K562 (cell line): ENCODE measurements at regions not wholly inside any gene's neighbourhood (a gene's known extent, or its start where the extent isn't known, plus 50 kb on each side); places are given as distances from the start of the nearest gene placed in this dataset.

ENCODE experiments used
- EP300 ChIP-seq: IDR thresholded peaks from 2 replicates; pipeline ENCODE4 v1.6.1; 2012; ENCODE audit warnings: low read length, improper control_type of control experiment
- HCFC1 ChIP-seq: IDR thresholded peaks from 2 replicates; pipeline ENCODE4 v1.6.1; 2012; ENCODE audit warnings: low read depth, low read length, improper control_type of control experiment
- NBN ChIP-seq: fragments of 450-650 bp; IDR thresholded peaks from 2 replicates; pipeline ENCODE4 v1.6.1; 2016; ENCODE audit warnings: low read depth, mild to moderate bottlenecking
- NFYB ChIP-seq: IDR thresholded peaks from 2 replicates; pipeline ENCODE4 v1.6.1; 2011; ENCODE audit warnings: mild to moderate bottlenecking, moderate library complexity; ENCODE audit not compliant: insufficient read length; ENCODE audit errors: extremely low read depth
- SP1 ChIP-seq: sonication (generic); formaldehyde crosslinking; IDR thresholded peaks from 2 replicates; pipeline ENCODE4 v1.8.1; 2022; ENCODE audit warnings: mild to moderate bottlenecking, missing genetic modification reagents
- TBP ChIP-seq: optimal IDR thresholded peaks from 2 replicates; pipeline ENCODE3; 2011; ENCODE audit warnings: low read depth, low read length, improper control_type of control experiment
- TF ChIP-seq, protein P1 (sequence below): sonication (generic); formaldehyde crosslinking; IDR thresholded peaks from 2 replicates; pipeline ENCODE4 v1.9.0; 2022; ENCODE audit warnings: mild to moderate bottlenecking, missing genetic modification reagents

- TF ChIP-seq EP300, result no peak
- no peak for TF ChIP-seq TBP
- no peak for TF ChIP-seq HCFC1
- TF ChIP-seq, protein P1, sequence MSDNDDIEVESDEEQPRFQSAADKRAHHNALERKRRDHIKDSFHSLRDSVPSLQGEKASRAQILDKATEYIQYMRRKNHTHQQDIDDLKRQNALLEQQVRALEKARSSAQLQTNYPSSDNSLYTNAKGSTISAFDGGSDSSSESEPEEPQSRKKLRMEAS (CRISPR knock-in tag), result no peak
- no peak for TF ChIP-seq SP1 (CRISPR knock-in tag)
- TF ChIP-seq NFYB, result no peak
- TF ChIP-seq NBN, result no peak
These were observed 183.0 kb upstream of the KCND2 start for GRCh38 chr7:120089968-120090367.
